B cell (primary cell): ENCODE measurements at regions not wholly inside any gene's neighbourhood (a gene's known extent, or its start where the extent isn't known, plus 50 kb on each side); places are given as distances from the start of the nearest gene placed in this dataset.

Experiments
- EZH2 ChIP-seq: IDR thresholded peaks from 2 replicates; pipeline ENCODE4 v1.6.1; 2012; ENCODE audit warnings: borderline replicate concordance, low read depth, mild to moderate bottlenecking, moderate library complexity, low read length; ENCODE audit not compliant: insufficient read depth, poor library complexity, severe bottlenecking
- TF ChIP-seq, protein P1 (sequence below): fragments of 200-600 bp; IDR thresholded peaks from one replicate; pipeline ENCODE4 v1.8.0; 2022; ENCODE audit warnings: antibody characterized with exemption, mild to moderate bottlenecking

GRCh38 chr20:1766731-1767130, 109.2 kb upstream of the SIRPG start:
- TF ChIP-seq, protein P1, sequence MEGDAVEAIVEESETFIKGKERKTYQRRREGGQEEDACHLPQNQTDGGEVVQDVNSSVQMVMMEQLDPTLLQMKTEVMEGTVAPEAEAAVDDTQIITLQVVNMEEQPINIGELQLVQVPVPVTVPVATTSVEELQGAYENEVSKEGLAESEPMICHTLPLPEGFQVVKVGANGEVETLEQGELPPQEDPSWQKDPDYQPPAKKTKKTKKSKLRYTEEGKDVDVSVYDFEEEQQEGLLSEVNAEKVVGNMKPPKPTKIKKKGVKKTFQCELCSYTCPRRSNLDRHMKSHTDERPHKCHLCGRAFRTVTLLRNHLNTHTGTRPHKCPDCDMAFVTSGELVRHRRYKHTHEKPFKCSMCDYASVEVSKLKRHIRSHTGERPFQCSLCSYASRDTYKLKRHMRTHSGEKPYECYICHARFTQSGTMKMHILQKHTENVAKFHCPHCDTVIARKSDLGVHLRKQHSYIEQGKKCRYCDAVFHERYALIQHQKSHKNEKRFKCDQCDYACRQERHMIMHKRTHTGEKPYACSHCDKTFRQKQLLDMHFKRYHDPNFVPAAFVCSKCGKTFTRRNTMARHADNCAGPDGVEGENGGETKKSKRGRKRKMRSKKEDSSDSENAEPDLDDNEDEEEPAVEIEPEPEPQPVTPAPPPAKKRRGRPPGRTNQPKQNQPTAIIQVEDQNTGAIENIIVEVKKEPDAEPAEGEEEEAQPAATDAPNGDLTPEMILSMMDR = no peak
- TF ChIP-seq EZH2 = no peak
